H9 (cell line): ENCODE measurements at regions not wholly inside any gene's neighbourhood (a gene's known extent, or its start where the extent isn't known, plus 50 kb on each side); places are given as distances from the start of the nearest gene placed in this dataset.

ENCODE experiments used
- DNase-seq: peaks from one replicate; pipeline ENCODE4 v3.0.0-alpha.2; 2017
- H2AFZ ChIP-seq: one replicate; pipeline ENCODE4 v1.6.1; 2013; ENCODE audit warnings: mild to moderate bottlenecking, low read length, control low read depth, moderate library complexity
- H2AK5ac ChIP-seq: 2 replicates; pipeline ENCODE4 v1.6.1; 2013; ENCODE audit warnings: low read length, control low read depth, mixed read lengths; ENCODE audit not compliant: insufficient read length
- H2BK120ac ChIP-seq: one replicate; pipeline ENCODE4 v1.6.1; 2013; ENCODE audit warnings: low read depth, mild to moderate bottlenecking, low read length, control low read depth, inconsistent platforms; ENCODE audit not compliant: poor library complexity, severe bottlenecking
- H2BK12ac ChIP-seq: 2 replicates; pipeline ENCODE4 v1.6.1; 2013; ENCODE audit warnings: low read length, control low read depth, mixed read lengths, low read depth; ENCODE audit not compliant: insufficient read length
- H2BK15ac ChIP-seq: 2 replicates; pipeline ENCODE4 v1.6.1; 2013; ENCODE audit warnings: low read depth, low read length, control low read depth
- H2BK20ac ChIP-seq: one replicate; pipeline ENCODE4 v1.6.1; 2013; ENCODE audit warnings: low read depth, mild to moderate bottlenecking, low read length, control low read depth, inconsistent platforms; ENCODE audit not compliant: poor library complexity, severe bottlenecking
- H2BK5ac ChIP-seq: 2 replicates; pipeline ENCODE4 v1.6.1; 2013; ENCODE audit warnings: low read length, control low read depth, mixed read lengths; ENCODE audit not compliant: insufficient read length
- H3K14ac ChIP-seq: 2 replicates; pipeline ENCODE4 v1.6.1; 2013; ENCODE audit warnings: low read length, control low read depth; ENCODE audit not compliant: insufficient read depth
- H3K18ac ChIP-seq: 2 replicates; pipeline ENCODE4 v1.6.1; 2013; ENCODE audit warnings: low read depth, mild to moderate bottlenecking, mixed read lengths, low read length, control low read depth; ENCODE audit not compliant: insufficient read length
- H3K23ac ChIP-seq: 2 replicates; pipeline ENCODE4 v1.6.1; 2013; ENCODE audit warnings: low read length, control low read depth, mixed read lengths, low read depth; ENCODE audit not compliant: insufficient read length
- H3K23me2 ChIP-seq: 2 replicates; pipeline ENCODE4 v1.6.1; 2013; ENCODE audit warnings: low read depth, mild to moderate bottlenecking, mixed read lengths, low read length, control low read depth; ENCODE audit not compliant: insufficient read length, poor library complexity, severe bottlenecking
- H3K27ac ChIP-seq: 2 replicates; pipeline ENCODE4 v1.5.1; 2013; ENCODE audit warnings: low read length, control low read depth, mixed read lengths, low read depth; ENCODE audit not compliant: insufficient read length
- H3K27me3 ChIP-seq: 2 replicates; pipeline ENCODE4 v1.6.1; 2013; ENCODE audit warnings: low read length, control low read depth, inconsistent platforms; ENCODE audit not compliant: insufficient read depth
- H3K4ac ChIP-seq: 2 replicates; pipeline ENCODE4 v1.6.1; 2013; ENCODE audit warnings: low read depth, mild to moderate bottlenecking, control low read depth, inconsistent platforms, low read length, moderate library complexity
- H3K4me1 ChIP-seq: 2 replicates; pipeline ENCODE4 v1.6.1; 2013; ENCODE audit warnings: low read length, control low read depth, inconsistent platforms; ENCODE audit not compliant: insufficient read depth
- H3K4me2 ChIP-seq: 2 replicates; pipeline ENCODE4 v1.6.1; 2013; ENCODE audit warnings: low read length, control low read depth, mixed read lengths; ENCODE audit not compliant: insufficient read length, insufficient read depth
- H3K56ac ChIP-seq: 2 replicates; pipeline ENCODE4 v1.6.1; 2013; ENCODE audit warnings: low read depth, mild to moderate bottlenecking, mixed read lengths, low read length, control low read depth; ENCODE audit not compliant: insufficient read length
- H3K79me1 ChIP-seq: 2 replicates; pipeline ENCODE4 v1.6.1; 2013; ENCODE audit warnings: low read depth, mild to moderate bottlenecking, moderate library complexity, low read length, control low read depth, inconsistent platforms; ENCODE audit not compliant: insufficient read depth, poor library complexity, severe bottlenecking
- H3K79me2 ChIP-seq: 2 replicates; pipeline ENCODE4 v1.6.1; 2013; ENCODE audit warnings: low read length, control low read depth, inconsistent platforms; ENCODE audit not compliant: insufficient read depth
- H3K9ac ChIP-seq: 2 replicates; pipeline ENCODE4 v1.6.1; 2013; ENCODE audit warnings: low read length, control low read depth, mixed read lengths; ENCODE audit not compliant: insufficient read length; ENCODE audit errors: extremely low read depth
- H3K9me3 ChIP-seq: one replicate; pipeline ENCODE4 v1.6.1; 2013; ENCODE audit warnings: low read depth, low read length, inconsistent platforms; ENCODE audit not compliant: control insufficient read depth
- H3T11ph ChIP-seq: one replicate; pipeline ENCODE4 v1.6.1; 2013; ENCODE audit warnings: mild to moderate bottlenecking, low read length, control low read depth, inconsistent platforms
- H4K20me1 ChIP-seq: one replicate; pipeline ENCODE4 v1.6.1; 2013; ENCODE audit not compliant: control insufficient read depth, insufficient read length, insufficient read depth
- H4K5ac ChIP-seq: 2 replicates; pipeline ENCODE4 v1.6.1; 2013; ENCODE audit warnings: low read depth, mild to moderate bottlenecking, mixed read lengths, low read length, control low read depth; ENCODE audit not compliant: insufficient read length
- H4K8ac ChIP-seq: replicated peaks from 2 replicates; pipeline ENCODE4 v1.6.1; 2013; ENCODE audit warnings: low read length, control low read depth, mixed read lengths, low read depth; ENCODE audit not compliant: insufficient read length
- H4K91ac ChIP-seq: 2 replicates; pipeline ENCODE4 v1.6.1; 2013; ENCODE audit warnings: low read depth, mild to moderate bottlenecking, moderate library complexity, mixed read lengths, low read length, control low read depth; ENCODE audit not compliant: insufficient read length
- H3K27ac Mint-ChIP-seq, 3 experiments: 2 replicates in 2 of 3; 3 replicates in 1 of 3; pipeline ENCODE4 v1.8.0; 2020 to 2021; ENCODE audit warnings: mixed read lengths in 3 of 3, mild to moderate bottlenecking in 1 of 3, moderate library complexity in 1 of 3
- H3K27me3 Mint-ChIP-seq: 2 replicates; pipeline ENCODE4 v1.8.0; 2021; ENCODE audit warnings: low read depth, mild to moderate bottlenecking, moderate library complexity, mixed read lengths
- H3K36me3 Mint-ChIP-seq, 3 experiments: 2 replicates in 2 of 3; 3 replicates in 1 of 3; pipeline ENCODE4 v1.8.0; 2020 to 2021; ENCODE audit warnings: low read depth in 3 of 3, mixed read lengths in 3 of 3; ENCODE audit not compliant: insufficient read depth in 1 of 3
- H3K4me1 Mint-ChIP-seq, 2 experiments: 2 replicates each; pipeline ENCODE4 v1.8.0; 2020; ENCODE audit warnings: mixed read lengths in 2 of 2
- H3K4me3 Mint-ChIP-seq, 2 experiments: 2 replicates in 1 of 2; 3 replicates in 1 of 2; pipeline ENCODE4 v1.8.0; 2020 to 2021; ENCODE audit warnings: mild to moderate bottlenecking in 2 of 2, mixed read lengths in 2 of 2, moderate library complexity in 1 of 2
- H3K9me3 Mint-ChIP-seq, 2 experiments: 2 replicates in 1 of 2; 3 replicates in 1 of 2; pipeline ENCODE4 v1.8.0; 2020; ENCODE audit warnings: mild to moderate bottlenecking in 2 of 2, mixed read lengths in 2 of 2, moderate library complexity in 1 of 2
- WGBS: extraction: QIAGEN DNeasy Blood & Tissue Kit; methylation state at CpG from one replicate; pipeline ENCODE4 v1.1.7; 2013; ENCODE audit warnings: missing lambda C conversion rate, low lambda C conversion rate, mixed read lengths; ENCODE audit not compliant: insufficient read length; ENCODE audit errors: extremely low coverage; 5-methylcytosine and 5-hydroxymethylcytosine counted together
- TF ChIP-seq, protein P1 (sequence below): fragments of 200-600 bp; sonication (generic); conservative IDR thresholded peaks from 3 replicates; pipeline ENCODE4 v1.8.0; 2021; ENCODE audit warnings: antibody characterized with exemption, mild to moderate bottlenecking

DNA sequence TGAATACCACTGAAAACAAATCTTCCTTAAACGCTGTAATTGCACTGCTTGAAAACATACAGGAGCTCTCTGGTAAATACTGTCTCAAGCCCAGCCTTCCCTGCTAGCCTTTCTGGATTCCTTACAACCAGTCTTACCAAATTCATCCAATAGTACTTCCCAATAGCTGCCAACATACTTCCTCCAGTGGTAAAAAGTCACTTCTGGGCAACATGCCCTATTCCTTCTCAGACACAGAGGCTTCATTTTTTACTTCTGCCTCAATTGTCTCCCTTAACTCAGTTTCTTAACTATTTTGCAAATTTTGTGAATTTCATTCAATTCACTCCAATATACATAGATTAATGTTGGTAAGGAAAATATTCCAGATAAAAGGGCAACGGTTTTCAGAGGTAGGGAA, 166.3 kb downstream of the TBX15 start:
- Histone ChIP-seq H4K8ac (no peak overlapping the region), H3K18ac (no peak overlapping the region), H4K20me1 (no peaks in the 10 kb centered on the region), H3K27ac (no peak overlapping the region), H2BK120ac (no peak overlapping the region), H3K4me1 (no peaks in the 10 kb centered on the region), H2BK20ac (no peak overlapping the region), H3K79me1 (no peaks in the 10 kb centered on the region), H3K23me2 (no peaks in the 10 kb centered on the region), H3K56ac (no peak overlapping the region), H3K27me3 (no peaks in the 10 kb centered on the region), H3K23ac (no peak overlapping the region), H4K91ac (no peak overlapping the region), H2BK15ac (no peak overlapping the region), H2AK5ac (no peak overlapping the region), H3K4me2 (no peak overlapping the region), H2AFZ (no peak overlapping the region), H3K9ac (no peak overlapping the region), H2BK12ac (no peak overlapping the region), H3K14ac (no peak overlapping the region), H4K5ac (no peak overlapping the region), H3K79me2 (no peaks in the 10 kb centered on the region), H2BK5ac (no peak overlapping the region), H3T11ph (no peak overlapping the region), H3K9me3 (no peaks in the 10 kb centered on the region), H3K4ac (no peak overlapping the region)
- TF ChIP-seq, protein P1, sequence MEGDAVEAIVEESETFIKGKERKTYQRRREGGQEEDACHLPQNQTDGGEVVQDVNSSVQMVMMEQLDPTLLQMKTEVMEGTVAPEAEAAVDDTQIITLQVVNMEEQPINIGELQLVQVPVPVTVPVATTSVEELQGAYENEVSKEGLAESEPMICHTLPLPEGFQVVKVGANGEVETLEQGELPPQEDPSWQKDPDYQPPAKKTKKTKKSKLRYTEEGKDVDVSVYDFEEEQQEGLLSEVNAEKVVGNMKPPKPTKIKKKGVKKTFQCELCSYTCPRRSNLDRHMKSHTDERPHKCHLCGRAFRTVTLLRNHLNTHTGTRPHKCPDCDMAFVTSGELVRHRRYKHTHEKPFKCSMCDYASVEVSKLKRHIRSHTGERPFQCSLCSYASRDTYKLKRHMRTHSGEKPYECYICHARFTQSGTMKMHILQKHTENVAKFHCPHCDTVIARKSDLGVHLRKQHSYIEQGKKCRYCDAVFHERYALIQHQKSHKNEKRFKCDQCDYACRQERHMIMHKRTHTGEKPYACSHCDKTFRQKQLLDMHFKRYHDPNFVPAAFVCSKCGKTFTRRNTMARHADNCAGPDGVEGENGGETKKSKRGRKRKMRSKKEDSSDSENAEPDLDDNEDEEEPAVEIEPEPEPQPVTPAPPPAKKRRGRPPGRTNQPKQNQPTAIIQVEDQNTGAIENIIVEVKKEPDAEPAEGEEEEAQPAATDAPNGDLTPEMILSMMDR, result no peak
- DNase-seq, result no peak
- H3K27ac Mint-ChIP-seq, result no peak overlapping the region
- H3K27me3 Mint-ChIP-seq, result no peaks in the 10 kb centered on the region; the same call in 1 of the 2 replicates
- H3K4me1 Mint-ChIP-seq, result no peaks in the 10 kb centered on the region
- 0 out of 5 replicates have a peak, but pooled peaks cover 0 to 3% of the 10 kb centered on the region in 2 experiments for H3K9me3 Mint-ChIP-seq
- no peaks in the 10 kb centered on the region for H3K36me3 Mint-ChIP-seq
- WGBS, result no CpG with 5 or more reads among the region's 2 CpGs
- no peak overlapping the region for H3K4me3 Mint-ChIP-seq
